H9 (cell line): ENCODE measurements at regions not wholly inside any gene's neighbourhood (a gene's known extent, or its start where the extent isn't known, plus 50 kb on each side); places are given as distances from the start of the nearest gene placed in this dataset.

ENCODE experiments used
- DNase-seq: peaks from one replicate; pipeline ENCODE4 v3.0.0-alpha.2; 2017
- H2AFZ ChIP-seq: one replicate; pipeline ENCODE4 v1.6.1; 2013; ENCODE audit warnings: mild to moderate bottlenecking, low read length, control low read depth, moderate library complexity
- H2AK5ac ChIP-seq: 2 replicates; pipeline ENCODE4 v1.6.1; 2013; ENCODE audit warnings: low read length, control low read depth, mixed read lengths; ENCODE audit not compliant: insufficient read length
- H2BK120ac ChIP-seq: one replicate; pipeline ENCODE4 v1.6.1; 2013; ENCODE audit warnings: low read depth, mild to moderate bottlenecking, low read length, control low read depth, inconsistent platforms; ENCODE audit not compliant: poor library complexity, severe bottlenecking
- H2BK12ac ChIP-seq: 2 replicates; pipeline ENCODE4 v1.6.1; 2013; ENCODE audit warnings: low read length, control low read depth, mixed read lengths, low read depth; ENCODE audit not compliant: insufficient read length
- H2BK15ac ChIP-seq: 2 replicates; pipeline ENCODE4 v1.6.1; 2013; ENCODE audit warnings: low read depth, low read length, control low read depth
- H2BK20ac ChIP-seq: one replicate; pipeline ENCODE4 v1.6.1; 2013; ENCODE audit warnings: low read depth, mild to moderate bottlenecking, low read length, control low read depth, inconsistent platforms; ENCODE audit not compliant: poor library complexity, severe bottlenecking
- H2BK5ac ChIP-seq: 2 replicates; pipeline ENCODE4 v1.6.1; 2013; ENCODE audit warnings: low read length, control low read depth, mixed read lengths; ENCODE audit not compliant: insufficient read length
- H3K14ac ChIP-seq: 2 replicates; pipeline ENCODE4 v1.6.1; 2013; ENCODE audit warnings: low read length, control low read depth; ENCODE audit not compliant: insufficient read depth
- H3K18ac ChIP-seq: 2 replicates; pipeline ENCODE4 v1.6.1; 2013; ENCODE audit warnings: low read depth, mild to moderate bottlenecking, mixed read lengths, low read length, control low read depth; ENCODE audit not compliant: insufficient read length
- H3K23ac ChIP-seq: 2 replicates; pipeline ENCODE4 v1.6.1; 2013; ENCODE audit warnings: low read length, control low read depth, mixed read lengths, low read depth; ENCODE audit not compliant: insufficient read length
- H3K23me2 ChIP-seq: 2 replicates; pipeline ENCODE4 v1.6.1; 2013; ENCODE audit warnings: low read depth, mild to moderate bottlenecking, mixed read lengths, low read length, control low read depth; ENCODE audit not compliant: insufficient read length, poor library complexity, severe bottlenecking
- H3K27ac ChIP-seq: 2 replicates; pipeline ENCODE4 v1.5.1; 2013; ENCODE audit warnings: low read length, control low read depth, mixed read lengths, low read depth; ENCODE audit not compliant: insufficient read length
- H3K27me3 ChIP-seq: 2 replicates; pipeline ENCODE4 v1.6.1; 2013; ENCODE audit warnings: low read length, control low read depth, inconsistent platforms; ENCODE audit not compliant: insufficient read depth
- H3K4ac ChIP-seq: 2 replicates; pipeline ENCODE4 v1.6.1; 2013; ENCODE audit warnings: low read depth, mild to moderate bottlenecking, control low read depth, inconsistent platforms, low read length, moderate library complexity
- H3K4me1 ChIP-seq: 2 replicates; pipeline ENCODE4 v1.6.1; 2013; ENCODE audit warnings: low read length, control low read depth, inconsistent platforms; ENCODE audit not compliant: insufficient read depth
- H3K4me2 ChIP-seq: 2 replicates; pipeline ENCODE4 v1.6.1; 2013; ENCODE audit warnings: low read length, control low read depth, mixed read lengths; ENCODE audit not compliant: insufficient read length, insufficient read depth
- H3K56ac ChIP-seq: 2 replicates; pipeline ENCODE4 v1.6.1; 2013; ENCODE audit warnings: low read depth, mild to moderate bottlenecking, mixed read lengths, low read length, control low read depth; ENCODE audit not compliant: insufficient read length
- H3K79me1 ChIP-seq: 2 replicates; pipeline ENCODE4 v1.6.1; 2013; ENCODE audit warnings: low read depth, mild to moderate bottlenecking, moderate library complexity, low read length, control low read depth, inconsistent platforms; ENCODE audit not compliant: insufficient read depth, poor library complexity, severe bottlenecking
- H3K79me2 ChIP-seq: 2 replicates; pipeline ENCODE4 v1.6.1; 2013; ENCODE audit warnings: low read length, control low read depth, inconsistent platforms; ENCODE audit not compliant: insufficient read depth
- H3K9ac ChIP-seq: 2 replicates; pipeline ENCODE4 v1.6.1; 2013; ENCODE audit warnings: low read length, control low read depth, mixed read lengths; ENCODE audit not compliant: insufficient read length; ENCODE audit errors: extremely low read depth
- H3K9me3 ChIP-seq: one replicate; pipeline ENCODE4 v1.6.1; 2013; ENCODE audit warnings: low read depth, low read length, inconsistent platforms; ENCODE audit not compliant: control insufficient read depth
- H3T11ph ChIP-seq: one replicate; pipeline ENCODE4 v1.6.1; 2013; ENCODE audit warnings: mild to moderate bottlenecking, low read length, control low read depth, inconsistent platforms
- H4K20me1 ChIP-seq: one replicate; pipeline ENCODE4 v1.6.1; 2013; ENCODE audit not compliant: control insufficient read depth, insufficient read length, insufficient read depth
- H4K5ac ChIP-seq: 2 replicates; pipeline ENCODE4 v1.6.1; 2013; ENCODE audit warnings: low read depth, mild to moderate bottlenecking, mixed read lengths, low read length, control low read depth; ENCODE audit not compliant: insufficient read length
- H4K8ac ChIP-seq: replicated peaks from 2 replicates; pipeline ENCODE4 v1.6.1; 2013; ENCODE audit warnings: low read length, control low read depth, mixed read lengths, low read depth; ENCODE audit not compliant: insufficient read length
- H4K91ac ChIP-seq: 2 replicates; pipeline ENCODE4 v1.6.1; 2013; ENCODE audit warnings: low read depth, mild to moderate bottlenecking, moderate library complexity, mixed read lengths, low read length, control low read depth; ENCODE audit not compliant: insufficient read length
- H3K27ac Mint-ChIP-seq, 3 experiments: 2 replicates in 2 of 3; 3 replicates in 1 of 3; pipeline ENCODE4 v1.8.0; 2020 to 2021; ENCODE audit warnings: mixed read lengths in 3 of 3, mild to moderate bottlenecking in 1 of 3, moderate library complexity in 1 of 3
- H3K27me3 Mint-ChIP-seq: 2 replicates; pipeline ENCODE4 v1.8.0; 2021; ENCODE audit warnings: low read depth, mild to moderate bottlenecking, moderate library complexity, mixed read lengths
- H3K36me3 Mint-ChIP-seq, 3 experiments: 2 replicates in 2 of 3; 3 replicates in 1 of 3; pipeline ENCODE4 v1.8.0; 2020 to 2021; ENCODE audit warnings: low read depth in 3 of 3, mixed read lengths in 3 of 3; ENCODE audit not compliant: insufficient read depth in 1 of 3
- H3K4me1 Mint-ChIP-seq, 2 experiments: 2 replicates each; pipeline ENCODE4 v1.8.0; 2020; ENCODE audit warnings: mixed read lengths in 2 of 2
- H3K4me3 Mint-ChIP-seq, 2 experiments: 2 replicates in 1 of 2; 3 replicates in 1 of 2; pipeline ENCODE4 v1.8.0; 2020 to 2021; ENCODE audit warnings: mild to moderate bottlenecking in 2 of 2, mixed read lengths in 2 of 2, moderate library complexity in 1 of 2
- H3K9me3 Mint-ChIP-seq, 2 experiments: 2 replicates in 1 of 2; 3 replicates in 1 of 2; pipeline ENCODE4 v1.8.0; 2020; ENCODE audit warnings: mild to moderate bottlenecking in 2 of 2, mixed read lengths in 2 of 2, moderate library complexity in 1 of 2
- CTCF ChIP-seq: fragments of 200-600 bp; sonication (generic); conservative IDR thresholded peaks from 3 replicates; pipeline ENCODE4 v1.8.0; 2021; ENCODE audit warnings: antibody characterized with exemption, mild to moderate bottlenecking
- whole genome bisulfite sequencing: extraction: QIAGEN DNeasy Blood & Tissue Kit; methylation state at CpG from one replicate; pipeline ENCODE4 v1.1.7; 2013; ENCODE audit warnings: missing lambda C conversion rate, low lambda C conversion rate, mixed read lengths; ENCODE audit not compliant: insufficient read length; ENCODE audit errors: extremely low coverage; 5-methylcytosine and 5-hydroxymethylcytosine counted together

- Histone ChIP-seq H3K56ac (no peak overlapping the region), H3K4me1 (no peaks in the 10 kb centered on the region), H3K23ac (no peak overlapping the region), H2BK12ac (no peak overlapping the region), H2BK15ac (no peak overlapping the region), H3K79me2 (no peaks in the 10 kb centered on the region), H3K4ac (no peak overlapping the region), H3K9me3 (no peaks in the 10 kb centered on the region), H4K5ac (no peak overlapping the region), H2AK5ac (no peak overlapping the region), H4K8ac (no peak overlapping the region), H3K23me2 (no peaks in the 10 kb centered on the region), H3K4me2 (no peak overlapping the region), H4K91ac (no peak overlapping the region), H2BK120ac (no peak overlapping the region), H2BK20ac (no peak overlapping the region), H4K20me1 (no peaks in the 10 kb centered on the region), H3K79me1 (no peaks in the 10 kb centered on the region), H3K14ac (no peak overlapping the region), H3T11ph (no peak overlapping the region), H3K27ac (no peak overlapping the region), H3K18ac (no peak overlapping the region), H3K9ac (no peak overlapping the region), H3K27me3 (no peaks in the 10 kb centered on the region), H2AFZ (no peak overlapping the region), H2BK5ac (no peak overlapping the region)
- TF ChIP-seq CTCF: no peak
- Mint-ChIP-seq H3K4me3 (no peak overlapping the region), H3K36me3 (peaks cover 0 to 7% (median 0%) of the 10 kb centered on the region in 3 experiments; a peak in 1 of 7 replicates), H3K27me3 (no peaks in the 10 kb centered on the region), H3K9me3 (peaks cover 12 to 15% of the 10 kb centered on the region in 2 experiments), H3K4me1 (peaks cover 4 to 8% of the 10 kb centered on the region in 2 experiments), H3K27ac (no peak overlapping the region)
- no peak for DNase-seq
- no CpG with 5 or more reads among the region's 8 CpGs for WGBS
Observed at GRCh38 chr7:145916776-145917175, 199.8 kb upstream of the CNTNAP2 start.
